ENCODE measurements at regions not wholly inside any gene's neighbourhood (a gene's known extent, or its start where the extent isn't known, plus 50 kb on each side); places are given as distances from the start of the nearest gene placed in this dataset.

GRCh38 chr16:79762217-79762616 is 161.7 kb upstream of the MAF start:
- Histone ChIP-seq H3K4me3 (ENCODE audit: low read depth in 2 of 2, low read length in 2 of 2) (no peak overlapping the region), H3K27me3 (ENCODE audit: control insufficient read depth, insufficient read depth, low read length) (no peaks in the 10 kb centered on the region), H3K4me1 (ENCODE audit: control insufficient read depth, insufficient read depth, low read length) (no peaks in the 10 kb centered on the region), H3K27ac (ENCODE audit: low read length) (no peak overlapping the region), H3K36me3 (ENCODE audit: control insufficient read depth, insufficient read depth, low read length) (no peaks in the 10 kb centered on the region), H3K9me3 (ENCODE audit: control insufficient read depth, insufficient read depth, low read depth, low read length) (no peaks in the 10 kb centered on the region)
- POLR2A ChIA-PET: no interaction called here
- in situ Hi-C loops (cut with HindIII; ENCODE audit: low pct_unique_long_range_greater_than_20kb, low sequenced_read_pairs): no loop called here
- intact Hi-C loops (cut with micrococcal nuclease; ENCODE audit: unreplicated experiment): no loop called here
- no peak for DNase-seq (ENCODE audit: low read depth, low spot score)
- no peak for TF ChIP-seq POLR2AphosphoS5 (IDR thresholded peaks at IDR 0.05; ENCODE audit: low read depth, low read length)
- no peak for TF ChIP-seq SIN3A (IDR thresholded peaks at IDR 0.05; ENCODE audit: borderline replicate concordance, insufficient read depth, low read depth, low read length)
- no peak for TF ChIP-seq TCF7L2 (IDR thresholded peaks at IDR 0.05; ENCODE audit: low read depth, low read length)
- no peak for TF ChIP-seq CTCF (IDR thresholded peaks at IDR 0.05)
- no peak for TF ChIP-seq REST (IDR thresholded peaks at IDR 0.05; ENCODE audit: insufficient read depth in 1 of 2, low read depth in 2 of 2, low read length in 1 of 2)
- ATAC-seq: no peak
- no TSS peak for BruUV-seq (replicated peaks)
- CTCF ChIA-PET: no interaction called here

- H3K4me3 ChIP-seq (ENCODE audit: low read depth in 2 of 2, low read length in 2 of 2): no peak overlapping the region
- DNase-seq (ENCODE audit: low read depth, low spot score): no peak
- TF ChIP-seq REST (IDR thresholded peaks at IDR 0.05; ENCODE audit: insufficient read depth in 1 of 2, low read depth in 2 of 2, low read length in 1 of 2) (no peak), SIN3A (IDR thresholded peaks at IDR 0.05; ENCODE audit: borderline replicate concordance, insufficient read depth, low read depth, low read length) (no peak), CTCF (IDR thresholded peaks at IDR 0.05) (no peak), POLR2AphosphoS5 (IDR thresholded peaks at IDR 0.05; ENCODE audit: low read depth, low read length) (no peak), TCF7L2 (IDR thresholded peaks at IDR 0.05; ENCODE audit: low read depth, low read length) (no peak)
- H3K9me3 ChIP-seq (ENCODE audit: control insufficient read depth, insufficient read depth, low read depth, low read length): no peaks in the 10 kb centered on the region
- no TSS peak for BruUV-seq (replicated peaks)
- in situ Hi-C loops (cut with HindIII; ENCODE audit: low pct_unique_long_range_greater_than_20kb, low sequenced_read_pairs) (no loop called here), intact Hi-C loops (cut with micrococcal nuclease; ENCODE audit: unreplicated experiment) (no loop called here)
- POLR2A ChIA-PET: no interaction called here
- H3K27ac ChIP-seq (ENCODE audit: low read length): no peak overlapping the region
- H3K36me3 ChIP-seq (ENCODE audit: control insufficient read depth, insufficient read depth, low read length): no peaks in the 10 kb centered on the region
- CTCF ChIA-PET: no interaction called here
- no peaks in the 10 kb centered on the region for H3K27me3 ChIP-seq (ENCODE audit: control insufficient read depth, insufficient read depth, low read length)
- no peaks in the 10 kb centered on the region for H3K4me1 ChIP-seq (ENCODE audit: control insufficient read depth, insufficient read depth, low read length)
- ATAC-seq: no peak
These were observed 158.2 kb upstream of the MAF start for GRCh38 chr16:79758615-79759346.
